Gastrocnemius medialis (tissue), 4 donors: ENCODE measurements at regions not wholly inside any gene's neighbourhood (a gene's known extent, or its start where the extent isn't known, plus 50 kb on each side); places are given as distances from the start of the nearest gene placed in this dataset.
"Not testable (repeated sequence)": the region's sequence is repeated elsewhere in the genome, so short reads cannot be mapped to it uniquely, and the experiment has no call there.

Source experiments
- ATAC-seq, 2 donors: fragments of 150-250 bp; one replicate each; pipeline ENCODE4 v1.9.1; 2016
- DNase-seq, 2 donors: peaks; one replicate each; pipeline ENCODE4 v3.0.0-alpha.2; 2019
- H3K27ac ChIP-seq, 4 donors: fragments of 200-600 bp; sonication (generic); 1 replicate in 1 of 4; 2 replicates in 3 of 4; pipeline ENCODE4 v1.5.1; 2016 to 2018; ENCODE audit warnings: mild to moderate bottlenecking in 2 of 4, moderate library complexity in 1 of 4
- H3K27me3 ChIP-seq, 3 donors: fragments of 200-600 bp; sonication (generic) in 2 of 3; 1 replicate in 1 of 3; 2 replicates in 2 of 3; pipeline versions ENCODE4 v1.5.1 to v1.6.0; 2016 to 2019; ENCODE audit warnings: mild to moderate bottlenecking in 1 of 3, moderate library complexity in 1 of 3
- H3K36me3 ChIP-seq, 2 donors: fragments of 200-600 bp; sonication (generic) in 1 of 2; one replicate each; pipeline ENCODE4 v1.5.1; 2017 to 2018
- H3K4me1 ChIP-seq, 2 donors: fragments of 200-600 bp; sonication (generic) in 1 of 2; one replicate each; pipeline ENCODE4 v1.5.1; 2016 to 2017; ENCODE audit warnings: mild to moderate bottlenecking in 2 of 2
- H3K4me3 ChIP-seq, 4 donors: fragments of 200-600 bp; sonication (generic) in 3 of 4; 1 replicate in 1 of 4; 2 replicates in 3 of 4; pipeline ENCODE4 v1.5.1; 2016 to 2019; ENCODE audit warnings: mild to moderate bottlenecking in 2 of 4
- H3K9me3 ChIP-seq, 3 donors: fragments of 200-600 bp; sonication (generic) in 2 of 3; 1 replicate in 1 of 3; 2 replicates in 2 of 3; pipeline ENCODE4 v1.5.1; 2016 to 2019
- POLR2A ChIP-seq, 2 donors: fragments of 450-650 bp; IDR thresholded peaks; one replicate each; pipeline ENCODE4 v1.6.1; 2017; ENCODE audit warnings: antibody characterized with exemption in 2 of 2, mild to moderate bottlenecking in 2 of 2, moderate library complexity in 2 of 2
- in situ Hi-C, 4 donors: fragments of 200-750 bp; cut with MboI; loops; one replicate each; pipeline versions ENCODE4 v1.15.0 to v1.8.0; 2017; ENCODE audit warnings: low sequenced_read_pairs in 4 of 4
- intact Hi-C: fragments of 100-400 bp; cut with DNase I; formaldehyde crosslinking; loops from one replicate; pipeline ENCODE4 v1.15.1; 2023; ENCODE audit warnings: low total_unique reads
- TF ChIP-seq, protein P1 (sequence below), 5 experiments: fragments of 450-650 bp in 3 of 5; fragments of 200-600 bp in 2 of 5; sonication (generic) in 2 of 5; IDR thresholded peaks in 4 of 5; conservative IDR thresholded peaks in 1 of 5; 1 replicate in 4 of 5; 2 replicates in 1 of 5; pipeline ENCODE4 v1.5.1; 2016 to 2019; ENCODE audit warnings: antibody characterized with exemption in 5 of 5, mild to moderate bottlenecking in 3 of 5, moderate library complexity in 3 of 5

DNA sequence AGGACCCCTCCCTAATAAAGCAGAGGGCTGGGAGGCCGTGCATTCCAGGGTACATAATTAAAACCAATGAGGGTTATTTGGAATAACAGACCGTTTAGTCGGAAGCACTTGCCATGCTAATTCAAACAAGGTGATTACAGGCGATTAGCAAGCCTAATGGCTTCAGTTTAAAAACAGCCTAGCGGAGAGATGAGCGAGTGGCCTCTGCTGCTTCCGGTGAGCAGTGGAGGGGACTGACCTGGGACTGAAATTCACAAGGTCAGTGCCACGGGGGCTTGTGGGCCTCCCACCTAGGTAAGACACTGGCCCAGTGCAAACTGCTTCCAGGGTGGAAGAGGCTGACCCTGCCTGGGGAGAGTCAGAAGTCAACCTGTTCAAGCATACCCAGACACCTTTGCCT, 56.8 kb upstream of the ALX4 start:
- no peaks in the 10 kb centered on the region for H3K36me3 ChIP-seq
- in situ Hi-C loops, result no loop called here
- H3K27ac ChIP-seq, result no peak overlapping the region
- DNase-seq (no peak), ATAC-seq (no peak)
- H3K4me1 ChIP-seq, result no peaks in the 10 kb centered on the region
- H3K27me3 ChIP-seq, result peaks cover 0 to 5% (median 3%) of the 10 kb centered on the region in 3 donors
- TF ChIP-seq, protein P1, sequence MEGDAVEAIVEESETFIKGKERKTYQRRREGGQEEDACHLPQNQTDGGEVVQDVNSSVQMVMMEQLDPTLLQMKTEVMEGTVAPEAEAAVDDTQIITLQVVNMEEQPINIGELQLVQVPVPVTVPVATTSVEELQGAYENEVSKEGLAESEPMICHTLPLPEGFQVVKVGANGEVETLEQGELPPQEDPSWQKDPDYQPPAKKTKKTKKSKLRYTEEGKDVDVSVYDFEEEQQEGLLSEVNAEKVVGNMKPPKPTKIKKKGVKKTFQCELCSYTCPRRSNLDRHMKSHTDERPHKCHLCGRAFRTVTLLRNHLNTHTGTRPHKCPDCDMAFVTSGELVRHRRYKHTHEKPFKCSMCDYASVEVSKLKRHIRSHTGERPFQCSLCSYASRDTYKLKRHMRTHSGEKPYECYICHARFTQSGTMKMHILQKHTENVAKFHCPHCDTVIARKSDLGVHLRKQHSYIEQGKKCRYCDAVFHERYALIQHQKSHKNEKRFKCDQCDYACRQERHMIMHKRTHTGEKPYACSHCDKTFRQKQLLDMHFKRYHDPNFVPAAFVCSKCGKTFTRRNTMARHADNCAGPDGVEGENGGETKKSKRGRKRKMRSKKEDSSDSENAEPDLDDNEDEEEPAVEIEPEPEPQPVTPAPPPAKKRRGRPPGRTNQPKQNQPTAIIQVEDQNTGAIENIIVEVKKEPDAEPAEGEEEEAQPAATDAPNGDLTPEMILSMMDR (IDR thresholded peaks at IDR 0.05 in 4 of 5, conservative IDR thresholded peaks at IDR 0.05 in 1 of 5), result no peak
- no peak for TF ChIP-seq POLR2A (IDR thresholded peaks at IDR 0.05)
- intact Hi-C loops, result no loop called here
- no peak overlapping the region for H3K4me3 ChIP-seq
- H3K9me3 ChIP-seq, result no peaks in the 10 kb centered on the region

DNA sequence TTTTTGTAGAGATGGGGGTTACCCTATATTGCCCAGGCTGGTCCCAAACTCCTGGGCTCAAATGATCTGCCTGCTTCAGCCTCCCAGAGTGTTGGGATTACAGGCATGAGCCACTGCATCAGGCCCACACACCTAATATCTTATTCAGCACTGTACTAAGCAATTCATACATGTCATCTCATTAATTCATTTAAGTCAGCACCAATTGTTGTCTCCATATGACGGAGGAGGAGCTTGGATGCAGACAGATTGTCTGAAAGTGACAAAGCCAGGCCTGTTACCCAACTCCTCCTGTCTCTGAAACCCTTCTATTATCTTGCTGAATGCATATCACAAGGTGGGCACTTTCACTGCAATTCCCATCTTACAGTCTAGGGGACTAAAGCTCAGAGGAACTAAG, 57.5 kb upstream of the ALX4 start:
- peaks cover 0 to 5% (median 0%) of the 10 kb centered on the region in 3 donors for H3K27me3 ChIP-seq
- H3K4me3 ChIP-seq, result no peak overlapping the region
- in situ Hi-C loops, result no loop called here
- H3K27ac ChIP-seq, result no peak overlapping the region
- no peaks in the 10 kb centered on the region for H3K9me3 ChIP-seq
- no peak for TF ChIP-seq POLR2A (IDR thresholded peaks at IDR 0.05)
- TF ChIP-seq, protein P1 (IDR thresholded peaks at IDR 0.05 in 4 of 5, conservative IDR thresholded peaks at IDR 0.05 in 1 of 5), result no peak
- no peaks in the 10 kb centered on the region for H3K36me3 ChIP-seq
- no peaks in the 10 kb centered on the region for H3K4me1 ChIP-seq
- DNase-seq (no peak), ATAC-seq (no peak)
- intact Hi-C loops, result no loop called here

DNA sequence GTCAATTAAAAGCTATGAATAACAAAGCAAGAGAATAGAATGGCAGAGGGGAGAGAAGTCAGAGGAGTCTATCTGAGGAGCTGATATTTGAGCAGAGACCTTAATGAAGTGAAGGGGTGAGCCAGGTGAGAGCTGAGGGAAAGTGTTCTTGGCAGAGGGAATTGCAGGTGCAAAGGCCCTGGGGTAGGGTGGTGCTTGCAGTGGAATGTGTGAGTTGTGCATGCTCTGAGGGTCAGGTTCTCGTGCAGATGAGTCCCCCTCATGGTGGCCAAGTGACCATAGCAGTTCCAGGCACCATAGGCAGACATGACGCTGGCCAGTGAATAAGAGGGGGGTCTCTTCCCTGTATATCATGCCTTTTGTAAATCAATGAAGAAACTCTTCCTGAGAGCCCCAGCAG, 58.9 kb upstream of the ALX4 start:
- no peak overlapping the region for H3K27ac ChIP-seq
- ATAC-seq, result no peak
- H3K4me3 ChIP-seq, result no peak overlapping the region
- no peaks in the 10 kb centered on the region for H3K9me3 ChIP-seq
- no peaks in the 10 kb centered on the region for H3K4me1 ChIP-seq
- no peaks in the 10 kb centered on the region for H3K36me3 ChIP-seq
- in situ Hi-C loops (no loop called here), intact Hi-C loops (no loop called here)
- no peak for DNase-seq
- TF ChIP-seq POLR2A (IDR thresholded peaks at IDR 0.05), result no peak
- TF ChIP-seq, protein P1 (IDR thresholded peaks at IDR 0.05 in 4 of 5, conservative IDR thresholded peaks at IDR 0.05 in 1 of 5), result no peak
- no peaks in the 10 kb centered on the region for H3K27me3 ChIP-seq

DNA sequence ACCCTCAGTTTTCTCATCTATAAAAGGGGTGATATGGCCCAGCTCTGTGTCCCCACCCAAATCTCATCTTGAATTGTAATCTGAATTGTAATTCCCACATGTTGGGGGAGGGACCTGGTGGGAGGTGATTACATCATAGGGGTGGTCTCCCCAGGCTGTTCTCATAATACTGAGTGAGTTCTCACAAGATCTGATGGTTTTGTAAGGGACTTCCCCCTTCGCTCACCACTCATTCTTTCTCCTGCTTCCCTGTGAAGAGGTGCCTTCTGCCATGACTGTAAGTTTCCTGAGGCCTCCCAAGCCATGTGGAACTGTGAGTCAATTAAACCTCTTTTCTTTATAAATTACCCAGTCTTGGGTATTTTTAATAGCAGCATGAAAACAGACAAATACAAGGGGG, 61.1 kb upstream of the ALX4 start:
- in situ Hi-C loops, ATAC-seq, intact Hi-C loops: not testable (repeated sequence)

DNA sequence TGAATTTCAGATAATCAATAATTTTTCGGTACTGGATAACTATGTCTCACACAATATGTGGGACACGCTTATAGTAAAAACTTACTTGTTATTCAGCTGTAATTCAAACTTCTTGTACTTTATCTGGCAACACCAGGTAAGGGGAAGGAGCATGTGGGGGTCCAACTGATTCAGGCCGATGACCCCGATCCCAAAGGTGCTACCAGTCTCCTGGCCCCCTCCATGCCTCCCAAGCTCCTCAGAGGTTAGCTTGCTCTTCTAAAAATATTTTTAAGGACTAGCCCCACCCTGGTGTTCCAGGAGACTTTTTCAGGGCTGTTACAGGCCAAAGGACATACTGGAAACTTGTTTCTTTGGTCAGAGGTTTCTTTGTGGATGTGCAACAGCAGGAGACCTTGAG, 61.8 kb upstream of the ALX4 start:
- H3K9me3 ChIP-seq, result no peaks in the 10 kb centered on the region
- DNase-seq (no peak), ATAC-seq (no peak)
- H3K4me3 ChIP-seq, result no peak overlapping the region
- H3K4me1 ChIP-seq, result no peaks in the 10 kb centered on the region
- H3K27ac ChIP-seq, result no peak overlapping the region
- in situ Hi-C loops (no loop called here), intact Hi-C loops (no loop called here)
- H3K36me3 ChIP-seq, result no peaks in the 10 kb centered on the region
- H3K27me3 ChIP-seq, result no peaks in the 10 kb centered on the region
- TF ChIP-seq POLR2A (IDR thresholded peaks at IDR 0.05), result no peak
- TF ChIP-seq, protein P1 (IDR thresholded peaks at IDR 0.05 in 4 of 5, conservative IDR thresholded peaks at IDR 0.05 in 1 of 5), result no peak

More for the DNA sequence above, 61.1 kb upstream of the ALX4 start:
- not testable (repeated sequence) for H3K9me3 ChIP-seq, H3K27me3 ChIP-seq, H3K27ac ChIP-seq, DNase-seq, H3K36me3 ChIP-seq, H3K4me3 ChIP-seq, H3K4me1 ChIP-seq
